Large intestine (tissue), 3 donors: ENCODE measurements at regions not wholly inside any gene's neighbourhood (a gene's known extent, or its start where the extent isn't known, plus 50 kb on each side); places are given as distances from the start of the nearest gene placed in this dataset.
"Not testable (repeated sequence)": the region's sequence is repeated elsewhere in the genome, so short reads cannot be mapped to it uniquely, and the experiment has no call there.

ENCODE experiments used
- DNase-seq, 2 donors: peaks; one replicate each; pipeline versions ENCODE4 v3.0.0 to v3.0.0-alpha.2; 2013
- H3K27ac ChIP-seq: one replicate; pipeline ENCODE4 v1.5.1; 2013; ENCODE audit warnings: low read length
- H3K27me3 ChIP-seq: 2 replicates; pipeline ENCODE4 v1.6.1; 2013; ENCODE audit warnings: low read length; ENCODE audit not compliant: control insufficient read depth, insufficient read depth
- H3K36me3 ChIP-seq: 2 replicates; pipeline ENCODE4 v1.6.1; 2013; ENCODE audit warnings: low read length; ENCODE audit not compliant: control insufficient read depth, insufficient read depth
- H3K4me1 ChIP-seq: one replicate; pipeline ENCODE4 v1.6.1; 2013; ENCODE audit warnings: low read length; ENCODE audit not compliant: control insufficient read depth, insufficient read depth
- H3K4me3 ChIP-seq: one replicate; pipeline ENCODE4 v1.5.1; 2013; ENCODE audit warnings: low read length
- H3K9me3 ChIP-seq: one replicate; pipeline ENCODE4 v1.6.1; 2013; ENCODE audit warnings: mild to moderate bottlenecking, low read depth, low read length, moderate library complexity; ENCODE audit not compliant: control insufficient read depth
- WGBS: methylation state at CpG from one replicate; pipeline ENCODE4 v1.1.5; 2013; ENCODE audit warnings: low lambda C conversion rate; ENCODE audit not compliant: insufficient coverage; 5-methylcytosine and 5-hydroxymethylcytosine counted together

- not testable (repeated sequence) for H3K4me3 ChIP-seq, H3K9me3 ChIP-seq, H3K4me1 ChIP-seq, H3K36me3 ChIP-seq, DNase-seq, H3K27ac ChIP-seq
- WGBS = no CpG with 5 or more reads among the region's 7 CpGs
- peaks cover 12% of the 10 kb centered on the region for H3K27me3 ChIP-seq
Measured at GRCh38 chr9:124177522-124177921, 80.2 kb upstream of the NEK6 start.

- no peak overlapping the region for H3K27ac ChIP-seq
- no CpG with 5 or more reads among the region's 19 CpGs for WGBS
Measured at GRCh38 chr9:124179196-124180071, 78.3 kb upstream of the NEK6 start.

GRCh38 chr9:124180557-124180956 lies 77.2 kb upstream of the NEK6 start:
- Histone ChIP-seq H3K27ac (no peak overlapping the region), H3K4me1 (no peaks in the 10 kb centered on the region), H3K36me3 (no peaks in the 10 kb centered on the region), H3K4me3 (no peak overlapping the region), H3K27me3 (peaks cover 5% of the 10 kb centered on the region), H3K9me3 (no peaks in the 10 kb centered on the region)
- WGBS = 60% methylated on average over 1 of the region's 7 CpGs
- DNase-seq = peak; percentile 7 to 25

More at GRCh38 chr9:124179196-124180071, 78.3 kb upstream of the NEK6 start:
- no peaks in the 10 kb centered on the region for H3K4me1 ChIP-seq
- no peak for DNase-seq
- H3K27me3 ChIP-seq = peaks cover 5% of the 10 kb centered on the region
- no peak overlapping the region for H3K4me3 ChIP-seq
- H3K36me3 ChIP-seq = no peaks in the 10 kb centered on the region
- no peaks in the 10 kb centered on the region for H3K9me3 ChIP-seq

DNA sequence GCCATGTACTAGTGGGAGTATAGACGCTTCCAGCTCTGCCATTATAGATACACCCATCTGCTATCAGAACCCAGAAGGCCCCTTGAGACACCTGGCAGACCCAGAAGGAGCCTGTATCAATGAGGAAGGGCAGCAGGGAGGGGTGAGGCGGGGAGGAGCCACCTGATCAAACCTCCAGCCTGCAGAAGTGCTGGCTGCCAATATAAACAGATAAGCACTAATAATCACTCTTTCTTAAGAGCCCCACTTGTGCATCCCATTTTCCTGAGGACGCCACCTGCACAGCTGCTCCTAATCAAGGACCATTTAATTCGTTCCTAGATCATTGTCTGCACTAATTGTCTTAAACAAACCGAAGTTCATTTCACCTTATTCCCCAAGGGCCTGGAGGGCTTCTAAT lies 75.0 kb upstream of the NEK6 start:
- Histone ChIP-seq H3K4me3 (no peak overlapping the region), H3K9me3 (no peaks in the 10 kb centered on the region), H3K27me3 (peaks cover 14% of the 10 kb centered on the region), H3K27ac (no peak overlapping the region), H3K36me3 (no peaks in the 10 kb centered on the region), H3K4me1 (no peaks in the 10 kb centered on the region)
- no peak for DNase-seq
- 20% methylated on average over 2 of the region's 5 CpGs for WGBS

- H3K27ac ChIP-seq = no peak overlapping the region
- peaks cover 18% of the 10 kb centered on the region for H3K27me3 ChIP-seq
Measured at GRCh38 chr9:124183772-124184171, 74.0 kb upstream of the NEK6 start.

GRCh38 chr9:124185413-124185812 lies 72.3 kb upstream of the NEK6 start:
- no CpG with 5 or more reads among the region's 5 CpGs for WGBS
- no peak for DNase-seq
- Histone ChIP-seq H3K4me3 (no peak overlapping the region), H3K36me3 (no peaks in the 10 kb centered on the region), H3K9me3 (no peaks in the 10 kb centered on the region), H3K27me3 (peaks cover 18% of the 10 kb centered on the region), H3K27ac (no peak overlapping the region), H3K4me1 (no peaks in the 10 kb centered on the region)

More at GRCh38 chr9:124183772-124184171, 74.0 kb upstream of the NEK6 start:
- no CpG with 5 or more reads among the region's 3 CpGs for WGBS
- H3K9me3 ChIP-seq = no peaks in the 10 kb centered on the region
- H3K4me3 ChIP-seq = no peak overlapping the region
- no peaks in the 10 kb centered on the region for H3K36me3 ChIP-seq
- H3K4me1 ChIP-seq = no peaks in the 10 kb centered on the region
- DNase-seq = no peak

DNA sequence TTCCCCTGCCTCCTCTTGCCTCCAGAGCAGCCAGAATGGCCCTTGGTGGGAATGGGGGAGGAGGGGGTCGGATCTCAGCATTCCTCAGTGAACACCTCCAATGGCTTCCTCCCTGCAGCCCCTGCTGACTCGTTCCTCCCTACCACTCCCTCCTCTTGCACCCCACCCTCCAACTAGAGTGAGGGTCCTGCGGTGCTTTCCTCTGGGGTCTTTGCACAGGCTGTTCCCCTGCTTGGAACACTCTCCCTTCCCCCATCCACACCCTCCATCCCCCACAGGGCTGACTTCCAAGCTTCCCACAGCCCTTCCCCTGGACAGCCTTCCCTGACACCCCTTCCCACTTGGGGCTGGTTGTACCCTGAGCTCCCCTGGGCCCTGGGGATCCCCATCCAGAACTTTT lies 70.4 kb upstream of the NEK6 start:
- DNase-seq = no peak
- WGBS = no CpG with 5 or more reads among the region's 3 CpGs
- peaks cover 13% of the 10 kb centered on the region for H3K27me3 ChIP-seq
- H3K36me3 ChIP-seq = no peaks in the 10 kb centered on the region
- H3K4me1 ChIP-seq = no peaks in the 10 kb centered on the region
- no peak overlapping the region for H3K4me3 ChIP-seq
- no peak overlapping the region for H3K27ac ChIP-seq
- no peaks in the 10 kb centered on the region for H3K9me3 ChIP-seq

DNA sequence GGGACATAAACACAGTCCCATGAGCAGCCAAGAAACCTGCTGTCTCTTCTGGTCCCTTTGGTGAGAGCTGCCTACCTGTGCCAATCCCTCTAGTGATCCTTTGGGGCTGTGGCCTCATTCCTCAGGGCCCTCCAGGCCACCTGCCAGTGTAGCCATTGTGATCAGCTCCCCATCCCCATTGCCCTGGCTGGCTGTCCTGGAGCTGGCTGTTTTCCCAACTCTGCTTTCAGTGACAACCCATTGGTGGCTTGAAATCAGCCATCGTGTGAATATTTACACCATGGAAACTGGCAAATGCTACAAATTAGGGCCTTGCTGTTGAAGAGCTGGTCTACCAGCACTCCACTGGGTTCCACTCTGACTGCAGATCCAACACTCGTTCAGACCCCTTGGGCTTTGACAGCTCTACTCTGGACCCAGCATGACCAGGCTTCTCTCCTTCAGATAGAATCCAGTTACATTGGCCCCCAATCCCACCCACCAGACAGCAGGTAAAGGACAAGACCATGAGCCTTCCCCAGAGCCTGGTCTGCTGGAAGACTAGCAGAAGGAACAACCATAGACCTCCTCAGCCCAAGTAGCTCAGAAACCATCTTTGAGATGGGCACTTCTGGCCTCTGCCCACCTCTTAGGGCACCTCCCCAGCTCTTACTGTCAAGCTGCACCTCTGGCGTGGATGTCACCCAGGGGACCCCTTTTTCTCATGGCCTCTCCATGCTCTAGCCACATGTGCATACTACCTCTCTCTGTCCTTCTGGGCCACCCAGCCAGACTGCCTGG lies 69.2 kb upstream of the NEK6 start:
- peaks cover 13% of the 10 kb centered on the region for H3K27me3 ChIP-seq
- no peaks in the 10 kb centered on the region for H3K36me3 ChIP-seq
- H3K27ac ChIP-seq = no peak overlapping the region
- H3K9me3 ChIP-seq = no peaks in the 10 kb centered on the region
- no peak overlapping the region for H3K4me3 ChIP-seq
- no peak for DNase-seq
- no peaks in the 10 kb centered on the region for H3K4me1 ChIP-seq
- no CpG with 5 or more reads among the region's 3 CpGs for WGBS

- H3K27ac ChIP-seq = no peak overlapping the region
- H3K27me3 ChIP-seq = peaks cover 13% of the 10 kb centered on the region
- WGBS = 89% methylated on average over 1 of the region's 10 CpGs
- H3K36me3 ChIP-seq = no peaks in the 10 kb centered on the region
- H3K4me3 ChIP-seq = no peak overlapping the region
- H3K9me3 ChIP-seq = no peaks in the 10 kb centered on the region
- DNase-seq = no peak
- H3K4me1 ChIP-seq = no peaks in the 10 kb centered on the region
Measured at GRCh38 chr9:124190761-124191160, 67.0 kb upstream of the NEK6 start.

GRCh38 chr9:124191691-124192395 lies 65.9 kb upstream of the NEK6 start:
- H3K9me3 ChIP-seq = no peaks in the 10 kb centered on the region
- no peak overlapping the region for H3K4me3 ChIP-seq
- H3K27ac ChIP-seq = no peak overlapping the region
- WGBS = no CpG with 5 or more reads among the region's 6 CpGs
- H3K27me3 ChIP-seq = peaks cover 9% of the 10 kb centered on the region
- no peaks in the 10 kb centered on the region for H3K4me1 ChIP-seq
- H3K36me3 ChIP-seq = no peaks in the 10 kb centered on the region
- DNase-seq = no peak
